GM18505 (cell line): ENCODE measurements at regions not wholly inside any gene's neighbourhood (a gene's known extent, or its start where the extent isn't known, plus 50 kb on each side); places are given as distances from the start of the nearest gene placed in this dataset.

ENCODE experiments used
- ATAC-seq: cut with Tn5 transposase; IDR thresholded peaks from one replicate; pipeline ENCODE4 v1.9.1; 2021; ENCODE audit not compliant: unreplicated experiment
- POLR2A ChIP-seq: IDR thresholded peaks from 4 replicates; pipeline ENCODE4 v1.6.1; 2011; ENCODE audit warnings: borderline replicate concordance; ENCODE audit not compliant: insufficient read depth, insufficient read length; ENCODE audit errors: extremely low read depth

DNA sequence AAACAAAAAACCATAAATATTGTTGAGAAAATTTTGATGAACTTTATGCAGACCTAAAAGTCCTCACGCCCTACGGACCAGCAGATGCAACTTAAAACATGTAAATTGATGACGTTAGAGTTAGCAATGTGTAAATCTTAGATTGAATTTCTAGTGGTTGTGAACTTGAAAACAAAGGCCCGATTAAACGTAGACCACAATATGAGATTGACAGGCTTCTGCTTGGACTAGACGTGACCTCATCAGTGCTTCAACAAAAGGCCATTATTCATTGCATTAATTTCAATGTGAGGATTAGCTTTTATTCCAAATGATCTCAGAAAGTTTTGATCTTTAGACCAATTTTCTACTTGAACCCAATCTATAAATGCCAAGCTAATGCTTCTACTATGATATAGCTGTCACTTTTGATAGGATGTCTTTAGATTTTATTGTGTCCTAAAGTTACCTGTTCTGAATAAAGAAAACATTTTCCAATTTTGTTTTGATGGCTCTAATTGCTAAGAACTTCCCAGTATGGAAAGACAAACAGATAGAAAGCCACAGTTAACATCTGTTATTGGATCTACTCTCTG is 55.4 kb upstream of the SPPL2A start:
- TF ChIP-seq POLR2A, result no peak
- ATAC-seq, result no peak

DNA sequence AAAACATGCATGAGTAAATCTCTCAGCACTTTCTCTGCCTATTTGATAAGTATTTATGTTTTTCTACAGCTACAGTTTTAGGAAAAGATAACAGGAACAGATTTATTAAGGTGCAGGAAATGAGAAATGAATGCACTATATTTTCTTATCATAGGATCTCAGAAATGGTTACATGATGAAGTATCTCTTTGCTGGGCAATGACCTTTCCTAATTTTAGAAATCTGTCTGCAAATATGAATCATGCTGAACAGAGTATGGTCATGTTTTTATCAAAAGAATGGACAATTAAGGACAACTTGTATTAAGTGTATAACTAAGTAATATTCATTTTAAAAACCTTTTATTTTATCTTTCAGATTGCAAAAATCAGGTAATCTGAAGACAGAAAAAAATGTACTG is 53.8 kb upstream of the SPPL2A start:
- no peak for ATAC-seq
- TF ChIP-seq POLR2A, result no peak

GRCh38 chr15:50815958-50816590 is 50.6 kb upstream of the SPPL2A start:
- no peak for ATAC-seq
- no peak for TF ChIP-seq POLR2A
